HCT116 (cell line): ENCODE measurements at regions not wholly inside any gene's neighbourhood (a gene's known extent, or its start where the extent isn't known, plus 50 kb on each side); places are given as distances from the start of the nearest gene placed in this dataset.

ENCODE experiments used
- ATAC-seq: fragments of 200-7000 bp; cut with Tn5 transposase; 2 replicates; pipeline ENCODE4 v1.9.1; 2020; ENCODE audit warnings: mild to moderate bottlenecking, moderate library complexity
- BruUV-seq: library from RNA; stranded (reverse); fragments of 400-500 nt; replicated peaks from 2 replicates; lab custom pipeline; 2021; lab: Mats Ljungman, UMichigan
- CTCF ChIA-PET: fragments of 300-600 bp; sonication (Branson Sonifier 250); formaldehyde crosslinking; loops from one replicate; lab custom pipeline; 2021; ENCODE audit warnings: antibody characterized with exemption; lab: Charles Lee
- POLR2A ChIA-PET: fragments of 300-600, 350-600 bp; sonication (Branson Sonifier 250); formaldehyde crosslinking; loops from one replicate; lab custom pipeline; 2021; ENCODE audit warnings: antibody characterized with exemption; lab: Charles Lee
- RAD21 ChIA-PET, 2 experiments: fragments of 300-600 bp; sonication (Branson Sonifier 250); formaldehyde crosslinking; loops; one replicate each; lab custom pipeline; 2023; ENCODE audit warnings: low total read pairs in 2 of 2; ENCODE audit not compliant: uncharacterized antibody in 2 of 2, unreplicated experiment in 2 of 2, low non-redundant PET in 1 of 2; lab: Charles Lee
- DNase-seq: peaks from one replicate; pipeline ENCODE4 v3.0.0-alpha.2; 2010; ENCODE audit warnings: low read depth, low spot score
- H2AFZ ChIP-seq: fragments of 200-600 bp; shearing (Covaris generic), sonication (generic); 2 replicates; pipeline ENCODE4 v1.6.1; 2017; ENCODE audit warnings: low read depth, mixed run types, mixed read lengths, antibody characterized with exemption, low read length; ENCODE audit not compliant: poor library complexity, severe bottlenecking
- H3K27ac ChIP-seq: 2 replicates; pipeline ENCODE4 v1.5.1; 2012; ENCODE audit warnings: low read depth, low read length
- H3K27me3 ChIP-seq: fragments of 200-600 bp; sonication (generic); 2 replicates; pipeline ENCODE4 v1.6.1; 2016; ENCODE audit warnings: mixed run types, low read length, mixed read lengths; ENCODE audit not compliant: insufficient read depth
- H3K36me3 ChIP-seq, 2 experiments: fragments of 200-500 bp in 1 of 2; fragments of 200-600 bp in 1 of 2; sonication (Bioruptor generic) in 1 of 2; sonication (generic) in 1 of 2; 2 replicates each; pipeline versions ENCODE4 v1.5.1 to v1.6.1; 2014 to 2016; ENCODE audit warnings: low read length in 2 of 2, inconsistent platforms in 1 of 2, mixed read lengths in 1 of 2, mixed run types in 1 of 2; ENCODE audit not compliant: insufficient read depth in 2 of 2, control insufficient read depth in 1 of 2
- H3K4me1 ChIP-seq, 2 experiments: fragments of 200-600 bp in 1 of 2; sonication (generic) in 1 of 2; 2 replicates each; pipeline versions ENCODE4 v1.5.1 to v1.6.1; 2012 to 2017; ENCODE audit warnings: low read length in 2 of 2, inconsistent platforms in 1 of 2, mild to moderate bottlenecking in 1 of 2, mixed read lengths in 1 of 2, mixed run types in 1 of 2, moderate library complexity in 1 of 2; ENCODE audit not compliant: insufficient read depth in 2 of 2, control insufficient read depth in 1 of 2
- H3K4me2 ChIP-seq: fragments of 200-600 bp; sonication (generic); 2 replicates; pipeline ENCODE4 v1.6.1; 2017; ENCODE audit warnings: mixed run types, low read length, mixed read lengths
- H3K4me3 ChIP-seq, 2 experiments: fragments of 200-600 bp in 1 of 2; sonication (generic) in 1 of 2; replicated peaks in 1 of 2; 2 replicates each; pipeline ENCODE4 v1.5.1; 2011 to 2016; ENCODE audit warnings: low read length in 2 of 2, control low read depth in 1 of 2, low read depth in 1 of 2, mild to moderate bottlenecking in 1 of 2, mixed read lengths in 1 of 2, mixed run types in 1 of 2
- H3K79me2 ChIP-seq: fragments of 200-600 bp; sonication (generic); 2 replicates; pipeline ENCODE4 v1.6.1; 2017; ENCODE audit warnings: mild to moderate bottlenecking, mixed run types, low read length, moderate library complexity, mixed read lengths; ENCODE audit not compliant: insufficient read depth
- H3K9ac ChIP-seq: fragments of 200-600 bp; sonication (generic); 2 replicates; pipeline ENCODE4 v1.6.1; 2016; ENCODE audit warnings: low read length, mixed read lengths
- H3K9me2 ChIP-seq: fragments of 200-600 bp; sonication (generic), shearing (Covaris generic); 2 replicates; pipeline ENCODE4 v1.6.1; 2017; ENCODE audit warnings: mixed run types, mild to moderate bottlenecking, moderate library complexity; ENCODE audit not compliant: insufficient read depth
- H3K9me3 ChIP-seq, 2 experiments: fragments of 200-500 bp in 1 of 2; fragments of 200-600 bp in 1 of 2; sonication (Bioruptor generic) in 1 of 2; sonication (generic) in 1 of 2; 2 replicates each; pipeline ENCODE4 v1.6.1; 2014 to 2017; ENCODE audit warnings: low read length in 2 of 2, mixed read lengths in 2 of 2, inconsistent platforms in 1 of 2, low read depth in 1 of 2, mild to moderate bottlenecking in 1 of 2, mixed run types in 1 of 2, moderate library complexity in 1 of 2; ENCODE audit not compliant: control insufficient read depth in 1 of 2, insufficient read depth in 1 of 2
- H4K20me1 ChIP-seq: fragments of 200-600 bp; sonication (generic), shearing (Covaris generic); 2 replicates; pipeline ENCODE4 v1.6.1; 2017; ENCODE audit warnings: mixed run types, mild to moderate bottlenecking, moderate library complexity; ENCODE audit not compliant: insufficient read depth
- EGR1 ChIP-seq: IDR thresholded peaks from 2 replicates; pipeline ENCODE4 v1.6.1; 2012; ENCODE audit warnings: low read depth
- FOSL1 ChIP-seq: IDR thresholded peaks from 2 replicates; pipeline ENCODE4 v1.6.1; 2012; ENCODE audit warnings: low read depth
- POLR2AphosphoS5 ChIP-seq: IDR thresholded peaks from 2 replicates; pipeline ENCODE4 v1.6.1; 2011; ENCODE audit warnings: mild to moderate bottlenecking, low read depth, low read length, moderate library complexity
- REST ChIP-seq: IDR thresholded peaks from 2 replicates; pipeline ENCODE4 v1.6.1; 2012; ENCODE audit warnings: low read depth
- SRF ChIP-seq: IDR thresholded peaks from 2 replicates; pipeline ENCODE4 v1.6.1; 2012; ENCODE audit warnings: low read depth
- intact Hi-C: fragments of 100-400 bp; cut with micrococcal nuclease; formaldehyde crosslinking; loops from 2 replicates; pipeline ENCODE4 v1.10.0; 2022
- TF ChIP-seq, protein P1 (sequence below): IDR thresholded peaks from 2 replicates; pipeline ENCODE4 v1.6.1; 2011; ENCODE audit warnings: mild to moderate bottlenecking, low read length, moderate library complexity; ENCODE audit not compliant: insufficient replicate concordance; ENCODE audit errors: extremely low read depth

DNA sequence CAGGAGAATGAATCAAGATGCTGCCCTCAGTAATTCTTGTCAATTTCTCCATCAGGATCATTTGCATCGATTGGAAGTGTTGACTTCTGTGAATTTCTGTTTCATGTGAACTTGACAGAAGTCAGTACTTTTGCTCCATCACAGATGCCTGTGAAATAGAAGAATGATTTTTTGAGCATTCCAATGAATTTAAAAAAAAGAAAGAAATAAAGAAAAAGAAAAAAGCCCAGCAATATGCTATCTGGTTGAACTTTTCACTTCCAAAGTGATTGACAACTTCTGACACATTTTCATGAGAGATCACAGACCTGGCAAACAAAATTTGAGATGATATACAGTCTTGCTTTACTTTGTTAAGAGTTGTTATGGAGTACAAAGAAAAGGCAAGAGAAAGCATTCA lies 175.3 kb downstream of the RWDD3 start:
- H3K36me3 ChIP-seq = no peaks in the 10 kb centered on the region
- H3K79me2 ChIP-seq = no peaks in the 10 kb centered on the region
- no peaks in the 10 kb centered on the region; the same call in 1 of the 2 replicates for H3K27me3 ChIP-seq
- no peaks in the 10 kb centered on the region for H4K20me1 ChIP-seq
- H2AFZ ChIP-seq = no peak overlapping the region
- ATAC-seq (no peak), DNase-seq (no peak)
- POLR2A ChIA-PET = no interaction called here
- RAD21 ChIA-PET = no interaction called here
- intact Hi-C loops = no loop called here
- no peak overlapping the region for H3K9ac ChIP-seq
- H3K9me2 ChIP-seq = no peaks in the 10 kb centered on the region
- no peaks in the 10 kb centered on the region for H3K4me1 ChIP-seq
- no peak for TF ChIP-seq FOSL1
- TF ChIP-seq REST = no peak
- no peak for TF ChIP-seq POLR2AphosphoS5
- TF ChIP-seq SRF = no peak
- no peak for TF ChIP-seq EGR1
- TF ChIP-seq, protein P1, sequence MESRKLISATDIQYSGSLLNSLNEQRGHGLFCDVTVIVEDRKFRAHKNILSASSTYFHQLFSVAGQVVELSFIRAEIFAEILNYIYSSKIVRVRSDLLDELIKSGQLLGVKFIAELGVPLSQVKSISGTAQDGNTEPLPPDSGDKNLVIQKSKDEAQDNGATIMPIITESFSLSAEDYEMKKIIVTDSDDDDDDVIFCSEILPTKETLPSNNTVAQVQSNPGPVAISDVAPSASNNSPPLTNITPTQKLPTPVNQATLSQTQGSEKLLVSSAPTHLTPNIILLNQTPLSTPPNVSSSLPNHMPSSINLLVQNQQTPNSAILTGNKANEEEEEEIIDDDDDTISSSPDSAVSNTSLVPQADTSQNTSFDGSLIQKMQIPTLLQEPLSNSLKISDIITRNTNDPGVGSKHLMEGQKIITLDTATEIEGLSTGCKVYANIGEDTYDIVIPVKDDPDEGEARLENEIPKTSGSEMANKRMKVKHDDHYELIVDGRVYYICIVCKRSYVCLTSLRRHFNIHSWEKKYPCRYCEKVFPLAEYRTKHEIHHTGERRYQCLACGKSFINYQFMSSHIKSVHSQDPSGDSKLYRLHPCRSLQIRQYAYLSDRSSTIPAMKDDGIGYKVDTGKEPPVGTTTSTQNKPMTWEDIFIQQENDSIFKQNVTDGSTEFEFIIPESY = no peak
- no peak overlapping the region for H3K27ac ChIP-seq
- no peak overlapping the region for H3K4me3 ChIP-seq
- CTCF ChIA-PET = no interaction called here
- BruUV-seq = no TSS peak
- H3K9me3 ChIP-seq = no peaks in the 10 kb centered on the region
- no peak overlapping the region for H3K4me2 ChIP-seq
